ENCODE measurements at regions not wholly inside any gene's neighbourhood (a gene's known extent, or its start where the extent isn't known, plus 50 kb on each side); places are given as distances from the start of the nearest gene placed in this dataset.

GRCh38 chr2:234679741-234680687, 183.1 kb upstream of the ARL4C start (continued):
- TF ChIP-seq TBP (IDR thresholded peaks at IDR 0.05; ENCODE audit: low read depth, low read length) (no peak), TEAD4 (IDR thresholded peaks at IDR 0.05; ENCODE audit: low read depth, low read length) (no peak), EGR1 (IDR thresholded peaks at IDR 0.05; ENCODE audit: borderline replicate concordance, low read depth, low read length) (no peak), SP4 (IDR thresholded peaks at IDR 0.05; ENCODE audit: low read length) (no peak), SUZ12 (IDR thresholded peaks at IDR 0.05; ENCODE audit: low read length) (no peak)
